Mesenchymal stem cell (in vitro differentiated cells and primary cell): ENCODE measurements at regions not wholly inside any gene's neighbourhood (a gene's known extent, or its start where the extent isn't known, plus 50 kb on each side); places are given as distances from the start of the nearest gene placed in this dataset.

Experiments
- DNase-seq: peaks from one replicate; pipeline ENCODE4 v3.0.0-alpha.2; 2013
- H2AFZ ChIP-seq: one replicate; pipeline ENCODE4 v1.6.1; 2013; ENCODE audit warnings: low read depth, mild to moderate bottlenecking, control low read depth, inconsistent platforms, low read length, moderate library complexity
- H2AK5ac ChIP-seq: 2 replicates; pipeline ENCODE4 v1.6.1; 2013; ENCODE audit warnings: low read length, moderate library complexity, mild to moderate bottlenecking, inconsistent platforms; ENCODE audit not compliant: severe bottlenecking
- H2BK120ac ChIP-seq: one replicate; pipeline ENCODE4 v1.6.1; 2013; ENCODE audit warnings: low read depth, mild to moderate bottlenecking, inconsistent platforms, low read length, moderate library complexity
- H2BK12ac ChIP-seq, 2 experiments: one replicate each; pipeline ENCODE4 v1.6.1; 2013; ENCODE audit warnings: inconsistent platforms in 2 of 2, low read length in 2 of 2, mild to moderate bottlenecking in 2 of 2, moderate library complexity in 2 of 2, control low read depth in 1 of 2
- H2BK15ac ChIP-seq: one replicate; pipeline ENCODE4 v1.6.1; 2013; ENCODE audit warnings: mild to moderate bottlenecking, low read depth, inconsistent platforms; ENCODE audit not compliant: poor library complexity, severe bottlenecking
- H2BK5ac ChIP-seq: 2 replicates; pipeline ENCODE4 v1.6.1; 2013; ENCODE audit warnings: low read depth, mild to moderate bottlenecking, low read length, control low read depth, inconsistent platforms; ENCODE audit not compliant: poor library complexity, severe bottlenecking
- H3K14ac ChIP-seq, 2 experiments: one replicate each; pipeline ENCODE4 v1.6.1; 2013; ENCODE audit warnings: inconsistent platforms in 2 of 2, low read length in 2 of 2, control low read depth in 1 of 2, mild to moderate bottlenecking in 1 of 2, moderate library complexity in 1 of 2
- H3K18ac ChIP-seq, 2 experiments: one replicate each; pipeline ENCODE4 v1.6.1; 2013; ENCODE audit warnings: inconsistent platforms in 2 of 2, low read length in 2 of 2, control low read depth in 1 of 2, low read depth in 1 of 2, mild to moderate bottlenecking in 1 of 2
- H3K23ac ChIP-seq, 2 experiments: one replicate each; pipeline ENCODE4 v1.6.1; 2013; ENCODE audit warnings: inconsistent platforms in 2 of 2, low read length in 2 of 2, mild to moderate bottlenecking in 2 of 2, moderate library complexity in 2 of 2, control low read depth in 1 of 2
- H3K27ac ChIP-seq: 2 replicates; pipeline ENCODE4 v1.5.1; 2013; ENCODE audit warnings: mild to moderate bottlenecking, moderate library complexity, low read length, control low read depth, inconsistent platforms; ENCODE audit not compliant: poor library complexity, severe bottlenecking
- H3K27me3 ChIP-seq, 2 experiments: 2 replicates each; pipeline versions ENCODE4 v1.6.1 to v1.7.0; 2013; ENCODE audit warnings: low read length in 2 of 2, mild to moderate bottlenecking in 2 of 2, moderate library complexity in 2 of 2, control low read depth in 1 of 2, inconsistent platforms in 1 of 2; ENCODE audit not compliant: control insufficient read depth in 1 of 2, insufficient read depth in 1 of 2
- H3K36me3 ChIP-seq, 2 experiments: 2 replicates each; pipeline versions ENCODE4 v1.6.1 to v1.7.0; 2013; ENCODE audit warnings: low read length in 2 of 2, control low read depth in 1 of 2, inconsistent platforms in 1 of 2, low read depth in 1 of 2, mild to moderate bottlenecking in 1 of 2; ENCODE audit not compliant: insufficient read depth in 2 of 2, control insufficient read depth in 1 of 2
- H3K4ac ChIP-seq, 2 experiments: one replicate each; pipeline ENCODE4 v1.6.1; 2013; ENCODE audit warnings: inconsistent platforms in 2 of 2, low read length in 2 of 2, mild to moderate bottlenecking in 2 of 2, moderate library complexity in 2 of 2, control low read depth in 1 of 2, low read depth in 1 of 2
- H3K4me1 ChIP-seq: 2 replicates; pipeline ENCODE4 v1.6.1; 2013; ENCODE audit warnings: low read depth, low read length, control low read depth; ENCODE audit not compliant: control insufficient read depth, insufficient read depth
- H3K4me2 ChIP-seq: 2 replicates; pipeline ENCODE4 v1.6.1; 2013; ENCODE audit warnings: low read length, mild to moderate bottlenecking, inconsistent platforms; ENCODE audit not compliant: poor library complexity, severe bottlenecking
- H3K4me3 ChIP-seq, 2 experiments: 2 replicates each; pipeline versions ENCODE4 v1.5.1 to v1.7.0; 2013; ENCODE audit warnings: low read length in 2 of 2, mild to moderate bottlenecking in 2 of 2, control low read depth in 1 of 2, low read depth in 1 of 2; ENCODE audit not compliant: insufficient read depth in 1 of 2
- H3K79me1 ChIP-seq: replicated peaks from 2 replicates; pipeline ENCODE4 v1.6.1; 2013; ENCODE audit warnings: mild to moderate bottlenecking, control low read depth, low read length, inconsistent platforms; ENCODE audit not compliant: poor library complexity, severe bottlenecking
- H3K9ac ChIP-seq: 2 replicates; pipeline ENCODE4 v1.7.0; 2013; ENCODE audit warnings: mild to moderate bottlenecking, low read length, moderate library complexity
- H3K9me3 ChIP-seq: 2 replicates; pipeline ENCODE4 v1.7.0; 2013; ENCODE audit warnings: mild to moderate bottlenecking, low read length; ENCODE audit not compliant: control insufficient read depth
- H4K8ac ChIP-seq: one replicate; pipeline ENCODE4 v1.6.1; 2013; ENCODE audit warnings: inconsistent platforms, mild to moderate bottlenecking, low read length, moderate library complexity
- H4K91ac ChIP-seq: one replicate; pipeline ENCODE4 v1.6.1; 2013; ENCODE audit warnings: mild to moderate bottlenecking, low read length, inconsistent platforms
- WGBS: methylation state at CpG from one replicate; pipeline ENCODE4 v1.1.7; 2013; ENCODE audit warnings: mixed read lengths; 5-methylcytosine and 5-hydroxymethylcytosine counted together

DNA sequence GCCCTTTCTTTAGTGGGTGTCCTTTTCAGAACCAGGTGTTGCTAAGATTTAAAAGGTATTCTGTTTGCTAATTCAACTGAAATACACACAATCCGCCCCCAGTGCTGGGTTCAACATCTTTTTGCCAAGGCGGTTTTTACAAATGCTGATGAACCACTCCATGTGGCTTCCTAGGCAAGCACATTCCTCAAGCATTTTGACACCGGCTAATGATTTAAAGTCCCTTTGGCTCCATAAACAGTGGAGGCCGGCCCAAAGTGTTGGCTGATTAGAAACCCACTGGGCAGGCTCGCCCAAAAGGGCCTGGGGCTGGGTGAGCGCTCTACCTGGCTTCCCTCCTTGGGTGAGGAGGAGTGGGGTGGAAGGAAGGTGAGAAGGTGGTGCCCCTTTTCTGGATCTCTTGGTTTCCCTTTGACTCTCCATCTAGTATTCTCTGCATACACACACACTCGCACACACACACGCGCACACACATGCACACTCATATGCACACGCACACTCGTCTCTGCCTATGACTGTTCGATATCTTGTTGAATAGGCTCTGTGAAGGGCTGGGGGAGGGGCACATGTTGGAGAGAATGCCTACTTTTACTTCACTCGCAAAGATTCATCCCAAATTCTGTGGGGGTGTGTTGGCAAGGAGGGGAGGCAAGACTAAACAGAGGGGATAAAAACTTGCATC is 66.7 kb upstream of the ARMC2 start:
- Histone ChIP-seq H3K36me3 (no peaks in the 10 kb centered on the region), H3K23ac (no peak overlapping the region), H3K4me1 (peaks cover 10% of the 10 kb centered on the region), H2BK5ac (no peak overlapping the region), H2AFZ (no peak overlapping the region), H3K9ac (peak overlapping the region; percentile 84), H2BK12ac (no peak overlapping the region), H3K4ac (no peak overlapping the region), H4K8ac (no peak overlapping the region), H3K27ac (no peak overlapping the region), H4K91ac (no peak overlapping the region), H2AK5ac (no peak overlapping the region), H2BK120ac (no peak overlapping the region), H3K14ac (no peak overlapping the region), H3K27me3 (no peaks in the 10 kb centered on the region), H3K4me2 (peak overlapping the region; percentile 62), H3K4me3 (peak overlapping the region in 1 of 2 experiments; percentile 84), H3K79me1 (no peaks in the 10 kb centered on the region), H3K18ac (peak overlapping the region in 1 of 2 experiments; percentile 18), H2BK15ac (no peak overlapping the region), H3K9me3 (no peaks in the 10 kb centered on the region)
- peak; percentile 37 for DNase-seq
- 17% methylated on average over 5 of the region's 13 CpGs for WGBS

DNA sequence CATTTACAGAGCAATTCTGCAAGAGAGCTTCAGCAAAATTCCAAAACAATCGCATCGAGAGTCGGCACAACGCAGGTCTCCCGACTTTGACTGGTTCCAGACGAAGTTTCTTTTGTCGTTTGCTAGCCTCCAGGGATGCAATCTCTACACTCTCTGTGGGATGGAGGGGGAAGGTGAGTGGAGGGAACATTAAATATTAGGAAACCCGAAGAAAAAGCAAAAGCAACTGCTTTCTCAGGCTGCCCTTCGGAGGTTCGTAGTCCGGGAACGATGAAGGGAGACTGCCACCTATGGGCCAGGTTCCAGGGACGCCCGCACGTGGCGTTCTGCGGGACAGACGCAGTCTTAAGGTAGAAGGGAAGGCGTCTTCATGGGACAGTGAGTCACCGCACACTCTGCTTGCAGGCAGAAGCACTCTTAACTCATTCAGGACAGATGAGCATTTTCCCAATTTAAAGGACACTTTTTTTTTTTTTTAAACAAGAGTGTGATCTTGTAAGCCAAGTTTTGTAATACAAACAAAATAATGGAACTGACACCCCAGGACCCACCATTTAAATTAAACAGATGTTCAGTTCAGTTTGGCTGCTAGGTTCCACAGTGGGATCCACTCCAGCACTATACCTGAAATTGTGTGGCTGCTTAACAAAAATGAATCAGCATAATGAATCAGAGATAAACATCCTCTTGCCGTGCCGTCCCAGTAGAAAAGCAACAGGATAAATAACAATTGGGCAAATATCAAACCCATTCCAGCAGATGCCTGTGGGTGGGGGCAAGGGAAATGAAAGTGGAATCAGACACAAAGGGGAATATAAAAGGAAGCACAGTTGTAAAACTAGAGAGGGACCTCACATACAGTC is 65.8 kb upstream of the ARMC2 start:
- no peak overlapping the region for H4K8ac ChIP-seq
- H3K18ac ChIP-seq: no peak overlapping the region
- peaks cover 10% of the 10 kb centered on the region for H3K4me1 ChIP-seq
- no peaks in the 10 kb centered on the region for H3K36me3 ChIP-seq
- peak; percentile 83 for DNase-seq
- H3K4me2 ChIP-seq: peak overlapping the region; percentile 62
- no peak overlapping the region for H2BK15ac ChIP-seq
- H3K14ac ChIP-seq: no peak overlapping the region
- no peak overlapping the region for H2BK5ac ChIP-seq
- H2BK120ac ChIP-seq: no peak overlapping the region
- no peaks in the 10 kb centered on the region for H3K9me3 ChIP-seq
- no peak overlapping the region for H4K91ac ChIP-seq
- under 1% methylated on average over 21 of the region's 22 CpGs for WGBS
- peak overlapping the region; percentile 10 for H3K27ac ChIP-seq
- no peak overlapping the region for H2BK12ac ChIP-seq
- H3K23ac ChIP-seq: no peak overlapping the region
- no peak overlapping the region for H2AK5ac ChIP-seq
- H3K9ac ChIP-seq: peak overlapping the region; percentile 84
- no peaks in the 10 kb centered on the region for H3K27me3 ChIP-seq
- H3K4me3 ChIP-seq: peak overlapping the region; percentile 23 to 84
- H3K4ac ChIP-seq: no peak overlapping the region
- no peaks in the 10 kb centered on the region for H3K79me1 ChIP-seq
- no peak overlapping the region for H2AFZ ChIP-seq

DNA sequence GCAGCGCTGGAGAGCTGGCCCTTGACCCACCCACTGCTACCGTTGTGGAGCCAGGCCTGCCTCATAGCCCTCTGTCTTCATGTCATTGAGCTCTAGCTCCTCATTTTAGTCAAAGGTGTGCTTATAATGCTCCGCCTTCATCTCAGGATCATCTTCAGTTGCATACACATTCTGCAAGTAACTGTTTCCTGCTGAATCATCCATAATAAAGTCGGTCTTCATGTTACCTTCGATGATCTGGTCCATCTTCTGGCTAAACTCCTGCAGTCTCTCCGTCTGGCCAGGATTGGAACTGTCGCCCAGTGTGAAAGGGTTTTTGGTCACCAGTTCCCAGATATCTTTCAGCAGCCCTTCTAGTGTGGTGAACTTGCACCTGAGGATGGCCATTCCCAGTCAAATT is 62.6 kb upstream of the ARMC2 start:
- H3K79me1 ChIP-seq: no peaks in the 10 kb centered on the region
- no peaks in the 10 kb centered on the region for H3K27me3 ChIP-seq
- H3K18ac ChIP-seq: no peak overlapping the region
- no peak overlapping the region for H2BK15ac ChIP-seq
- H4K8ac ChIP-seq: no peak overlapping the region
- H3K9me3 ChIP-seq: peaks cover 4% of the 10 kb centered on the region
- H3K14ac ChIP-seq: no peak overlapping the region
- no peak overlapping the region for H2AK5ac ChIP-seq
- no peak overlapping the region for H3K4me3 ChIP-seq
- DNase-seq: no peak
- WGBS: 93% methylated on average over 7 of the region's 7 CpGs
- no peak overlapping the region for H2AFZ ChIP-seq
- H3K9ac ChIP-seq: no peak overlapping the region
- no peak overlapping the region for H3K27ac ChIP-seq
- no peak overlapping the region for H2BK12ac ChIP-seq
- no peak overlapping the region for H2BK5ac ChIP-seq
- H2BK120ac ChIP-seq: no peak overlapping the region
- H3K4me1 ChIP-seq: peaks cover 8% of the 10 kb centered on the region
- no peaks in the 10 kb centered on the region for H3K36me3 ChIP-seq
- no peak overlapping the region for H3K4me2 ChIP-seq
- H4K91ac ChIP-seq: no peak overlapping the region
- H3K4ac ChIP-seq: no peak overlapping the region
- no peak overlapping the region for H3K23ac ChIP-seq

GRCh38 chr6:108788416-108788815 is 59.8 kb upstream of the ARMC2 start:
- Histone ChIP-seq H3K9ac (no peak overlapping the region), H2AFZ (no peak overlapping the region), H3K9me3 (peaks cover 4% of the 10 kb centered on the region), H3K27ac (no peak overlapping the region), H2AK5ac (no peak overlapping the region), H4K91ac (no peak overlapping the region), H3K18ac (no peak overlapping the region), H3K27me3 (no peaks in the 10 kb centered on the region), H3K4me3 (no peak overlapping the region), H3K4me2 (no peak overlapping the region), H3K4me1 (peaks cover 1% of the 10 kb centered on the region), H3K36me3 (no peaks in the 10 kb centered on the region), H2BK12ac (no peak overlapping the region), H2BK120ac (no peak overlapping the region), H2BK15ac (no peak overlapping the region), H3K79me1 (no peaks in the 10 kb centered on the region), H2BK5ac (no peak overlapping the region), H3K4ac (no peak overlapping the region), H3K23ac (no peak overlapping the region), H4K8ac (no peak overlapping the region), H3K14ac (no peak overlapping the region)
- no peak for DNase-seq
- 100% methylated on average over 1 of the region's 1 CpG for WGBS
